DOHH2 (cell line): ENCODE measurements at regions not wholly inside any gene's neighbourhood (a gene's known extent, or its start where the extent isn't known, plus 50 kb on each side); places are given as distances from the start of the nearest gene placed in this dataset.

Source experiments
- H3F3A ChIP-seq: fragments of 200-600 bp; sonication (generic), shearing (Covaris generic); 2 replicates; pipeline ENCODE4 v1.6.0; 2016; ENCODE audit warnings: antibody characterized with exemption, mild to moderate bottlenecking; ENCODE audit not compliant: control insufficient read depth, insufficient read depth
- H3K27ac ChIP-seq: fragments of 200-600 bp; sonication (generic); 2 replicates; pipeline ENCODE4 v1.5.1; 2014; ENCODE audit warnings: low read depth, mild to moderate bottlenecking, low read length, moderate library complexity
- H3K27me3 ChIP-seq: fragments of 200-600 bp; sonication (generic); 2 replicates; pipeline ENCODE4 v1.6.1; 2014; ENCODE audit warnings: mild to moderate bottlenecking, low read length, mixed read lengths; ENCODE audit not compliant: control insufficient read depth
- H3K36me3 ChIP-seq: fragments of 200-600 bp; sonication (generic); 2 replicates; pipeline ENCODE4 v1.6.1; 2014; ENCODE audit warnings: mild to moderate bottlenecking, low read length, moderate library complexity, mixed read lengths; ENCODE audit not compliant: control insufficient read depth
- H3K4me1 ChIP-seq: fragments of 200-600 bp; sonication (generic); 2 replicates; pipeline ENCODE4 v1.6.1; 2014; ENCODE audit warnings: mild to moderate bottlenecking, low read length, mixed read lengths; ENCODE audit not compliant: control insufficient read depth
- H3K4me2 ChIP-seq: fragments of 200-600 bp; sonication (generic); 2 replicates; pipeline ENCODE4 v1.6.0; 2014; ENCODE audit warnings: mild to moderate bottlenecking, low read length, moderate library complexity
- H3K4me3 ChIP-seq: fragments of 200-600 bp; sonication (generic); 2 replicates; pipeline ENCODE4 v1.5.1; 2014; ENCODE audit warnings: mild to moderate bottlenecking, low read length, mixed read lengths
- H3K79me2 ChIP-seq: fragments of 200-600 bp; sonication (generic); 2 replicates; pipeline ENCODE4 v1.6.1; 2014; ENCODE audit warnings: mild to moderate bottlenecking, low read length, mixed read lengths; ENCODE audit not compliant: control insufficient read depth
- H3K9me2 ChIP-seq: fragments of 200-600 bp; sonication (generic); replicated peaks from 2 replicates; pipeline ENCODE4 v1.6.1; 2014; ENCODE audit warnings: mild to moderate bottlenecking, low read length, mixed read lengths; ENCODE audit not compliant: control insufficient read depth
- H3K9me3 ChIP-seq: fragments of 200-600 bp; sonication (generic); 2 replicates; pipeline ENCODE4 v1.6.1; 2014; ENCODE audit warnings: antibody characterized with exemption, low read length, mixed read lengths; ENCODE audit not compliant: control insufficient read depth, insufficient read depth
- H4K20me1 ChIP-seq: fragments of 200-600 bp; sonication (generic); 2 replicates; pipeline ENCODE4 v1.6.0; 2014; ENCODE audit warnings: low read depth, mild to moderate bottlenecking, antibody characterized with exemption, low read length, moderate library complexity; ENCODE audit not compliant: control insufficient read depth, insufficient read depth
- CTCF ChIP-seq: fragments of 200-600 bp; sonication (generic); IDR thresholded peaks from one replicate; pipeline ENCODE4 v1.5.1; 2014; ENCODE audit warnings: antibody characterized with exemption, mild to moderate bottlenecking, low read depth, low read length; ENCODE audit not compliant: poor library complexity, severe bottlenecking
- EZH2phosphoT487 ChIP-seq: fragments of 200-600 bp; sonication (generic); IDR thresholded peaks from 2 replicates; pipeline ENCODE4 v1.6.1; 2017; ENCODE audit warnings: borderline replicate concordance, mild to moderate bottlenecking, antibody characterized with exemption, low read length, moderate library complexity, mixed read lengths

- Histone ChIP-seq H3K79me2 (no peaks in the 10 kb centered on the region), H3K27ac (no peak overlapping the region), H3K27me3 (no peaks in the 10 kb centered on the region), H3K4me3 (no peak overlapping the region), H3K36me3 (no peaks in the 10 kb centered on the region), H3K4me2 (no peak overlapping the region), H3K9me2 (no peaks in the 10 kb centered on the region), H3F3A (no peaks in the 10 kb centered on the region), H3K4me1 (no peaks in the 10 kb centered on the region), H3K9me3 (no peaks in the 10 kb centered on the region), H4K20me1 (no peaks in the 10 kb centered on the region)
- TF ChIP-seq EZH2phosphoT487: no peak
- TF ChIP-seq CTCF: no peak
Observed at GRCh38 chr13:70812481-70812880, 704.2 kb upstream of the KLHL1 start.

- no peak overlapping the region for H3K4me2 ChIP-seq
- no peaks in the 10 kb centered on the region for H3K9me2 ChIP-seq
- no peaks in the 10 kb centered on the region for H3K36me3 ChIP-seq
- H3K9me3 ChIP-seq: no peaks in the 10 kb centered on the region
- H3K79me2 ChIP-seq: no peaks in the 10 kb centered on the region
- H3K4me1 ChIP-seq: no peaks in the 10 kb centered on the region
- TF ChIP-seq EZH2phosphoT487 (no peak), CTCF (no peak)
- no peak overlapping the region for H3K27ac ChIP-seq
- H4K20me1 ChIP-seq: no peaks in the 10 kb centered on the region
- no peaks in the 10 kb centered on the region for H3K27me3 ChIP-seq
- H3K4me3 ChIP-seq: no peak overlapping the region
- H3F3A ChIP-seq: no peaks in the 10 kb centered on the region
Observed at GRCh38 chr13:70809588-70809987, 701.3 kb upstream of the KLHL1 start.

- Histone ChIP-seq H3K4me1 (no peaks in the 10 kb centered on the region), H3K27me3 (no peaks in the 10 kb centered on the region)
Observed at GRCh38 chr13:70798385-70798784, 690.1 kb upstream of the KLHL1 start.

More at GRCh38 chr13:70798385-70798784, 690.1 kb upstream of the KLHL1 start:
- Histone ChIP-seq H3K9me2 (no peaks in the 10 kb centered on the region), H3K4me3 (no peak overlapping the region), H3K9me3 (no peaks in the 10 kb centered on the region), H3K36me3 (no peaks in the 10 kb centered on the region), H4K20me1 (no peaks in the 10 kb centered on the region), H3F3A (no peaks in the 10 kb centered on the region), H3K27ac (no peak overlapping the region), H3K79me2 (no peaks in the 10 kb centered on the region), H3K4me2 (no peak overlapping the region)
- TF ChIP-seq CTCF: no peak
